GM23338 (cell line): ENCODE measurements at regions not wholly inside any gene's neighbourhood (a gene's known extent, or its start where the extent isn't known, plus 50 kb on each side); places are given as distances from the start of the nearest gene placed in this dataset.

Source experiments
- ATAC-seq: fragments of 200-7000 bp; cut with Tn5 transposase; 3 replicates; pipeline ENCODE4 v1.9.1; 2020
- DNase-seq: peaks from one replicate; pipeline ENCODE4 v3.0.0-alpha.2; 2015; ENCODE audit warnings: low spot score
- H2AFZ ChIP-seq: fragments of 200-600 bp; sonication (generic); 2 replicates; pipeline ENCODE4 v1.8.0; 2016; ENCODE audit warnings: antibody characterized with exemption, mild to moderate bottlenecking, moderate library complexity
- H3F3A ChIP-seq: fragments of 200-600 bp; sonication (generic); replicated peaks from 2 replicates; pipeline ENCODE4 v1.8.0; 2017; ENCODE audit warnings: antibody characterized with exemption, mixed run types, low read depth
- H3K27ac ChIP-seq: fragments of 200-600 bp; sonication (generic); 2 replicates; pipeline ENCODE4 v1.6.1; 2016; ENCODE audit warnings: low read depth
- H3K27me3 ChIP-seq: fragments of 200-600 bp; sonication (generic); 2 replicates; pipeline ENCODE4 v1.8.0; 2016; ENCODE audit warnings: mild to moderate bottlenecking, mixed run types, moderate library complexity; ENCODE audit not compliant: insufficient read depth
- H3K36me3 ChIP-seq: fragments of 200-600 bp; sonication (generic); 2 replicates; pipeline ENCODE4 v1.8.0; 2016; ENCODE audit warnings: mild to moderate bottlenecking; ENCODE audit not compliant: insufficient read depth
- H3K4me1 ChIP-seq: fragments of 200-600 bp; sonication (generic); 2 replicates; pipeline ENCODE4 v1.8.0; 2016; ENCODE audit warnings: mild to moderate bottlenecking, moderate library complexity; ENCODE audit not compliant: insufficient read depth
- H3K4me2 ChIP-seq: fragments of 200-600 bp; sonication (generic); 2 replicates; pipeline ENCODE4 v1.7.1; 2017; ENCODE audit warnings: mixed run types
- H3K4me3 ChIP-seq: fragments of 200-600 bp; sonication (generic); 2 replicates; pipeline ENCODE4 v1.6.1; 2016; ENCODE audit warnings: mixed run types
- H3K79me2 ChIP-seq: fragments of 200-600 bp; sonication (generic); replicated peaks from 2 replicates; pipeline ENCODE4 v1.8.0; 2017; ENCODE audit warnings: mild to moderate bottlenecking; ENCODE audit not compliant: insufficient read depth
- H3K9me2 ChIP-seq: fragments of 200-600 bp; sonication (generic); 2 replicates; pipeline ENCODE4 v1.8.0; 2017; ENCODE audit not compliant: insufficient read depth
- H4K20me1 ChIP-seq: fragments of 200-600 bp; sonication (generic); replicated peaks from 2 replicates; pipeline ENCODE4 v1.8.0; 2017; ENCODE audit warnings: mild to moderate bottlenecking; ENCODE audit not compliant: insufficient read depth
- H3K27ac Mint-ChIP-seq: 2 replicates; pipeline ENCODE4 v1.8.0; 2020; ENCODE audit warnings: inconsistent platforms, mild to moderate bottlenecking, moderate library complexity, mixed read lengths
- H3K27me3 Mint-ChIP-seq: 3 replicates; pipeline ENCODE4 v1.8.0; 2022; ENCODE audit warnings: low read depth, mild to moderate bottlenecking, moderate library complexity, mixed read lengths, inconsistent platforms; ENCODE audit not compliant: insufficient read depth, poor library complexity
- H3K36me3 Mint-ChIP-seq: 3 replicates; pipeline ENCODE4 v1.8.0; 2021; ENCODE audit warnings: low read depth, mild to moderate bottlenecking, inconsistent platforms, moderate library complexity, mixed read lengths
- H3K4me1 Mint-ChIP-seq: 3 replicates; pipeline ENCODE4 v1.8.0; 2020; ENCODE audit warnings: mild to moderate bottlenecking, inconsistent platforms, mixed read lengths
- H3K4me3 Mint-ChIP-seq: 3 replicates; pipeline ENCODE4 v1.8.0; 2021; ENCODE audit warnings: moderate library complexity, mild to moderate bottlenecking, inconsistent platforms, mixed read lengths
- H3K9me3 Mint-ChIP-seq: 3 replicates; pipeline ENCODE4 v1.8.0; 2020; ENCODE audit warnings: moderate library complexity, mild to moderate bottlenecking, inconsistent platforms, mixed read lengths
- CREB1 ChIP-seq: fragments of 250-450 bp; sonication (Bioruptor Pico); IDR thresholded peaks from 2 replicates; pipeline ENCODE4 v1.5.0; 2020; ENCODE audit warnings: low read depth, mild to moderate bottlenecking, moderate library complexity
- CTCF ChIP-seq, 2 experiments: fragments of 200-600 bp in 1 of 2; sonication (generic) in 1 of 2; conservative IDR thresholded peaks; 2 replicates each; pipeline versions ENCODE4 v1.5.1 to v1.6.1; 2016 to 2017; ENCODE audit warnings: antibody characterized with exemption in 2 of 2, low read depth in 2 of 2, mild to moderate bottlenecking in 2 of 2, moderate library complexity in 1 of 2
- ETS1 ChIP-seq: IDR thresholded peaks from 2 replicates; pipeline ENCODE4 v1.6.1; 2016; ENCODE audit warnings: antibody characterized with exemption
- EZH2 ChIP-seq: fragments of 200-600 bp; sonication (generic); IDR thresholded peaks from one replicate; pipeline ENCODE4 v1.8.0; 2017; ENCODE audit warnings: antibody characterized with exemption, mild to moderate bottlenecking, low read depth; ENCODE audit not compliant: unreplicated experiment
- EZH2phosphoT487 ChIP-seq: fragments of 200-600 bp; sonication (generic); IDR thresholded peaks from one replicate; pipeline ENCODE4 v1.8.1; 2018; ENCODE audit warnings: antibody characterized with exemption; ENCODE audit not compliant: unreplicated experiment
- NANOG ChIP-seq: IDR thresholded peaks from 2 replicates; pipeline ENCODE4 v1.6.1; 2016; ENCODE audit warnings: antibody characterized with exemption, borderline replicate concordance
- POLR2AphosphoS5 ChIP-seq: IDR thresholded peaks from 2 replicates; pipeline ENCODE4 v1.6.1; 2016; ENCODE audit warnings: antibody characterized with exemption, low read depth
- STAT1 ChIP-seq: IDR thresholded peaks from one replicate; pipeline ENCODE4 v1.6.1; 2016; ENCODE audit warnings: antibody characterized with exemption; ENCODE audit not compliant: unreplicated experiment
- ZNF114 ChIP-seq: fragments of 250-450 bp; sonication (Bioruptor Pico); IDR thresholded peaks from 2 replicates; pipeline ENCODE4 v1.5.0; 2020; ENCODE audit warnings: mild to moderate bottlenecking, moderate library complexity
- ZNF331 ChIP-seq: fragments of 250-450 bp; sonication (Bioruptor Pico); IDR thresholded peaks from 2 replicates; pipeline ENCODE4 v1.5.0; 2020; ENCODE audit warnings: low read depth, mild to moderate bottlenecking, moderate library complexity
- ZNF462 ChIP-seq: fragments of 250-450 bp; sonication (Bioruptor Pico); IDR thresholded peaks from 2 replicates; pipeline ENCODE4 v1.5.0; 2020; ENCODE audit warnings: mild to moderate bottlenecking, moderate library complexity

GRCh38 chr1:229863651-229864545 is 203.1 kb upstream of the GALNT2 start:
- no peaks in the 10 kb centered on the region for H3F3A ChIP-seq
- H3K27ac ChIP-seq, result no peak overlapping the region
- ATAC-seq (no peak), DNase-seq (no peak)
- no peak for TF ChIP-seq ZNF331 (CRISPR knock-in tag)
- no peak for TF ChIP-seq CREB1 (CRISPR knock-in tag)
- no peak overlapping the region for H3K4me2 ChIP-seq
- no peaks in the 10 kb centered on the region for H3K36me3 Mint-ChIP-seq
- no peaks in the 10 kb centered on the region for H3K36me3 ChIP-seq
- H3K27me3 Mint-ChIP-seq, result peaks cover 8% of the 10 kb centered on the region
- no peak overlapping the region for H3K4me3 ChIP-seq
- peaks cover 7% of the 10 kb centered on the region for H3K9me2 ChIP-seq
- H3K79me2 ChIP-seq, result no peaks in the 10 kb centered on the region
- H4K20me1 ChIP-seq, result no peaks in the 10 kb centered on the region
- H3K9me3 Mint-ChIP-seq, result no peaks in the 10 kb centered on the region; the same call in 2 of the 3 replicates
- no peaks in the 10 kb centered on the region for H3K27me3 ChIP-seq
- H3K4me1 Mint-ChIP-seq, result peaks cover 16% of the 10 kb centered on the region
- peaks cover 15% of the 10 kb centered on the region; the same call in 1 of the 2 replicates for H3K4me1 ChIP-seq
- H3K4me3 Mint-ChIP-seq, result no peak overlapping the region
- no peak overlapping the region for H2AFZ ChIP-seq
- H3K27ac Mint-ChIP-seq, result no peak overlapping the region

GRCh38 chr1:229864686-229865230 is 202.3 kb upstream of the GALNT2 start:
- no peak overlapping the region for H3K27ac ChIP-seq
- peaks cover 16% of the 10 kb centered on the region for H3K4me1 Mint-ChIP-seq
- no peak for ATAC-seq
- no peak for TF ChIP-seq POLR2AphosphoS5
- TF ChIP-seq NANOG, result no peak
- no peak for TF ChIP-seq CTCF (conservative IDR thresholded peaks at IDR 0.05; ENCODE audit: low read depth in 2 of 2)
- TF ChIP-seq EZH2phosphoT487, result no peak
- no peak for TF ChIP-seq ZNF114
- TF ChIP-seq EZH2, result no peak
- TF ChIP-seq ETS1, result no peak
- TF ChIP-seq STAT1, result no peak
- TF ChIP-seq ZNF462, result no peak

More at GRCh38 chr1:229864686-229865230, 202.3 kb upstream of the GALNT2 start:
- no peak for DNase-seq
- H3K9me3 Mint-ChIP-seq, result no peaks in the 10 kb centered on the region; the same call in 2 of the 3 replicates
- no peaks in the 10 kb centered on the region for H3K79me2 ChIP-seq
- no peaks in the 10 kb centered on the region for H4K20me1 ChIP-seq
- peaks cover 7% of the 10 kb centered on the region for H3K9me2 ChIP-seq
- peaks cover 5% of the 10 kb centered on the region for H3K27me3 Mint-ChIP-seq
- no peaks in the 10 kb centered on the region for H3K27me3 ChIP-seq
- no peak overlapping the region for H3K4me3 Mint-ChIP-seq
- H3K36me3 Mint-ChIP-seq, result no peaks in the 10 kb centered on the region
- no peak overlapping the region for H3K27ac Mint-ChIP-seq
- H2AFZ ChIP-seq, result no peak overlapping the region
- no peak overlapping the region for H3K4me2 ChIP-seq
- H3K4me3 ChIP-seq, result no peak overlapping the region
- H3K36me3 ChIP-seq, result no peaks in the 10 kb centered on the region
- H3F3A ChIP-seq, result no peaks in the 10 kb centered on the region
- peaks cover 15% of the 10 kb centered on the region; the same call in 1 of the 2 replicates for H3K4me1 ChIP-seq
